ENCODE measurements at regions not wholly inside any gene's neighbourhood (a gene's known extent, or its start where the extent isn't known, plus 50 kb on each side); places are given as distances from the start of the nearest gene placed in this dataset.

- 17 to 29% methylated on average over 1 of the region's 1 CpG for WGBS, 2 donors
- TF ChIP-seq POLR2A (IDR thresholded peaks at IDR 0.05), result no peak
- no peak for TF ChIP-seq CTCF (IDR thresholded peaks at IDR 0.05)
- DNase-seq, result no peak
- H3K9me3 ChIP-seq, result no peaks in the 10 kb centered on the region
- H3K4me1 ChIP-seq, result peaks cover 7 to 42% (median 11%) of the 10 kb centered on the region in 3 donors
- intact Hi-C loops (cut with DNase I), result no loop called here
- H3K27ac ChIP-seq, result peak overlapping the region in 2 of 4 donors; percentile 56 to 64
- no peak overlapping the region for H3K4me3 ChIP-seq
- H3K36me3 ChIP-seq, result no peaks in the 10 kb centered on the region
- H3K27me3 ChIP-seq, result no peaks in the 10 kb centered on the region
Observed at GRCh38 chr7:16978358-16979244, 96.8 kb upstream of the AGR3 start.

- no peak overlapping the region for H3K27ac ChIP-seq
- H3K27me3 ChIP-seq, result no peaks in the 10 kb centered on the region
- 91% methylated on average over 4 of the region's 4 CpGs for WGBS, 2 donors
- no peak for TF ChIP-seq POLR2A (IDR thresholded peaks at IDR 0.05)
- no peak for TF ChIP-seq CTCF (IDR thresholded peaks at IDR 0.05)
- peaks cover 7 to 45% (median 11%) of the 10 kb centered on the region in 3 donors for H3K4me1 ChIP-seq
- intact Hi-C loops (cut with DNase I), result loop anchor here (10.0 kb wide), 1 partner anchor 324 kb away; no protein-coding TSS in a partner anchor
- DNase-seq, result no peak
- no peaks in the 10 kb centered on the region for H3K36me3 ChIP-seq
- H3K4me3 ChIP-seq, result no peak overlapping the region
- H3K9me3 ChIP-seq, result no peaks in the 10 kb centered on the region
Observed at GRCh38 chr7:16980539-16980938, 98.8 kb upstream of the AGR3 start.

GRCh38 chr7:16982640-16983350, 101.0 kb upstream of the AGR3 start:
- H3K27me3 ChIP-seq, result no peaks in the 10 kb centered on the region
- H3K4me3 ChIP-seq, result peak overlapping the region in 1 of 4 donors; percentile 13
- no peaks in the 10 kb centered on the region for H3K36me3 ChIP-seq
- intact Hi-C loops (cut with DNase I), result loop anchor here (10.0 kb wide), 1 partner anchor 322 kb away; no protein-coding TSS in a partner anchor
- TF ChIP-seq CTCF (IDR thresholded peaks at IDR 0.05), result peak; percentile 57 to 92 (median 83)
- TF ChIP-seq POLR2A (IDR thresholded peaks at IDR 0.05), result no peak
- H3K27ac ChIP-seq, result peak overlapping the region in 3 of 4 donors; percentile 3 to 28 (median 27)
- no peaks in the 10 kb centered on the region for H3K9me3 ChIP-seq
- H3K4me1 ChIP-seq, result peaks cover 7 to 42% (median 11%) of the 10 kb centered on the region in 3 donors
- DNase-seq, result no peak
- 2 to 13% methylated on average over 3 of the region's 3 CpGs for WGBS, 2 donors

GRCh38 chr7:16984375-16984774, 102.6 kb upstream of the AGR3 start:
- intact Hi-C loops (cut with DNase I), result loop anchor here (10.0 kb wide), 1 partner anchor 320 kb away; no protein-coding TSS in a partner anchor
- Histone ChIP-seq H3K27ac (no peak overlapping the region), H3K36me3 (no peaks in the 10 kb centered on the region), H3K27me3 (no peaks in the 10 kb centered on the region), H3K4me3 (no peak overlapping the region), H3K4me1 (peaks cover 1 to 29% (median 3%) of the 10 kb centered on the region in 3 donors), H3K9me3 (no peaks in the 10 kb centered on the region)
- no peak for DNase-seq
- TF ChIP-seq POLR2A (IDR thresholded peaks at IDR 0.05) (no peak), CTCF (IDR thresholded peaks at IDR 0.05) (no peak)
- WGBS, 2 donors, result 85 to 92% methylated on average over 2 of the region's 2 CpGs

- Histone ChIP-seq H3K4me3 (no peak overlapping the region), H3K36me3 (no peaks in the 10 kb centered on the region), H3K9me3 (no peaks in the 10 kb centered on the region), H3K4me1 (peaks cover 0 to 36% (median 3%) of the 10 kb centered on the region in 3 donors), H3K27ac (no peak overlapping the region), H3K27me3 (no peaks in the 10 kb centered on the region)
- intact Hi-C loops (cut with DNase I), result loop anchor here (10.0 kb wide), 1 partner anchor 319 kb away; no protein-coding TSS in a partner anchor
- no peak for DNase-seq
- WGBS, 2 donors, result 65 to 89% methylated on average over 1 of the region's 1 CpG
- no peak for TF ChIP-seq POLR2A (IDR thresholded peaks at IDR 0.05)
- no peak for TF ChIP-seq CTCF (IDR thresholded peaks at IDR 0.05)
Observed at GRCh38 chr7:16985621-16986020, 103.8 kb upstream of the AGR3 start.
